ENCODE measurements at regions not wholly inside any gene's neighbourhood (a gene's known extent, or its start where the extent isn't known, plus 50 kb on each side); places are given as distances from the start of the nearest gene placed in this dataset.

DNA sequence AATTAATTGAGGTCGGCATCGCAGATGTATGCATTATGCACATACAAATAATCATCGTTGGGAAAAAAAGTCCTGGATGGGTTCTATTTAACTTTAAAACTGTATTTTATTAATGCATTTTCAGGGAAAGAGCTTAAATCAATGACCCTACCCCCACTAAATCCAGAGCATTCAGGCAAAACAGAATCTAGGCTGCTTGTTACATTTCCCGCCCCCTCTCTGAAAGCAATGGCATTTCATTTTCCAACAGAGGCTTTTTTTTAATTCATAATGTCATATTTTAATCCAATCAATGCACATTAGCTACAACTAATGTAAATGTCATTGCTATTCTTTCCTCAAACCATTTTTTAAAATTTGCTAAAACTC, 117.4 kb upstream of the GRIA1 start:
- H4K20me1 ChIP-seq (ENCODE audit: insufficient read depth, low read length) = no peaks in the 10 kb centered on the region
- no peak overlapping the region for H3K4me3 ChIP-seq (replicated peaks in 1 of 3; ENCODE audit: insufficient read depth in 1 of 3, low read depth in 2 of 3, low read length in 3 of 3)
- no peak overlapping the region for H3K4me2 ChIP-seq (ENCODE audit: low read depth, low read length)
- no peaks in the 10 kb centered on the region for H3K27me3 ChIP-seq (ENCODE audit: control insufficient read depth in 1 of 2, insufficient read depth in 2 of 2, low read length in 2 of 2)
- no peaks in the 10 kb centered on the region for H3K36me3 ChIP-seq (replicated peaks in 1 of 2; ENCODE audit: control insufficient read depth in 1 of 2, insufficient read depth in 2 of 2, low read length in 2 of 2)
- no peaks in the 10 kb centered on the region for H3K4me1 ChIP-seq (ENCODE audit: insufficient read depth, low read length)
- POLR2A ChIA-PET = no interaction called here
- 2% methylated on average over 4 of the region's 4 CpGs for WGBS (ENCODE audit: low lambda C conversion rate)
- no peak overlapping the region for H3K9ac ChIP-seq (ENCODE audit: insufficient read depth, low read depth, low read length)
- CTCF ChIA-PET (ENCODE audit: low intra/inter-chr PET ratio, low total read pairs) = no interaction called here
- ATAC-seq (no peak), DNase-seq (ENCODE audit: low spot score) (no peak), FAIRE-seq (no peak)
- H3K9me3 ChIP-seq (ENCODE audit: low read length) = no peaks in the 10 kb centered on the region; the same call in 1 of the 2 replicates
- no peak overlapping the region for H2AFZ ChIP-seq (ENCODE audit: low read length)
- BruUV-seq (replicated peaks) = no TSS peak
- H3K79me2 ChIP-seq (ENCODE audit: insufficient read depth, low read length) = no peaks in the 10 kb centered on the region
- no peak overlapping the region for H3K27ac ChIP-seq (ENCODE audit: extremely low read length, insufficient read depth, low read length)
- in situ Hi-C loops (cut with HindIII; ENCODE audit: extremely low pct_ligation_motif_present, low pct_unique_long_range_greater_than_20kb) (no loop called here), intact Hi-C loops (cut with micrococcal nuclease; ENCODE audit: unreplicated experiment) (no loop called here)
- TF ChIP-seq JARID2 (CRISPR knock-in tag; IDR thresholded peaks at IDR 0.05; ENCODE audit: insufficient replicate concordance) = no peak
- no peak for TF ChIP-seq DNMT3B (CRISPR knock-in tag; conservative IDR thresholded peaks at IDR 0.05)
- no peak for TF ChIP-seq SCMH1 (CRISPR knock-in tag; IDR thresholded peaks at IDR 0.05; ENCODE audit: borderline replicate concordance)
- TF ChIP-seq, protein P1, sequence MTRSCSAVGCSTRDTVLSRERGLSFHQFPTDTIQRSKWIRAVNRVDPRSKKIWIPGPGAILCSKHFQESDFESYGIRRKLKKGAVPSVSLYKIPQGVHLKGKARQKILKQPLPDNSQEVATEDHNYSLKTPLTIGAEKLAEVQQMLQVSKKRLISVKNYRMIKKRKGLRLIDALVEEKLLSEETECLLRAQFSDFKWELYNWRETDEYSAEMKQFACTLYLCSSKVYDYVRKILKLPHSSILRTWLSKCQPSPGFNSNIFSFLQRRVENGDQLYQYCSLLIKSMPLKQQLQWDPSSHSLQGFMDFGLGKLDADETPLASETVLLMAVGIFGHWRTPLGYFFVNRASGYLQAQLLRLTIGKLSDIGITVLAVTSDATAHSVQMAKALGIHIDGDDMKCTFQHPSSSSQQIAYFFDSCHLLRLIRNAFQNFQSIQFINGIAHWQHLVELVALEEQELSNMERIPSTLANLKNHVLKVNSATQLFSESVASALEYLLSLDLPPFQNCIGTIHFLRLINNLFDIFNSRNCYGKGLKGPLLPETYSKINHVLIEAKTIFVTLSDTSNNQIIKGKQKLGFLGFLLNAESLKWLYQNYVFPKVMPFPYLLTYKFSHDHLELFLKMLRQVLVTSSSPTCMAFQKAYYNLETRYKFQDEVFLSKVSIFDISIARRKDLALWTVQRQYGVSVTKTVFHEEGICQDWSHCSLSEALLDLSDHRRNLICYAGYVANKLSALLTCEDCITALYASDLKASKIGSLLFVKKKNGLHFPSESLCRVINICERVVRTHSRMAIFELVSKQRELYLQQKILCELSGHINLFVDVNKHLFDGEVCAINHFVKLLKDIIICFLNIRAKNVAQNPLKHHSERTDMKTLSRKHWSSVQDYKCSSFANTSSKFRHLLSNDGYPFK (CRISPR knock-in tag; IDR thresholded peaks at IDR 0.05; ENCODE audit: borderline replicate concordance) = no peak
- TF ChIP-seq ISX (CRISPR knock-in tag; conservative IDR thresholded peaks at IDR 0.05) = no peak
- no peak for TF ChIP-seq ZFY (CRISPR knock-in tag; IDR thresholded peaks at IDR 0.05)
- TF ChIP-seq, protein P2, sequence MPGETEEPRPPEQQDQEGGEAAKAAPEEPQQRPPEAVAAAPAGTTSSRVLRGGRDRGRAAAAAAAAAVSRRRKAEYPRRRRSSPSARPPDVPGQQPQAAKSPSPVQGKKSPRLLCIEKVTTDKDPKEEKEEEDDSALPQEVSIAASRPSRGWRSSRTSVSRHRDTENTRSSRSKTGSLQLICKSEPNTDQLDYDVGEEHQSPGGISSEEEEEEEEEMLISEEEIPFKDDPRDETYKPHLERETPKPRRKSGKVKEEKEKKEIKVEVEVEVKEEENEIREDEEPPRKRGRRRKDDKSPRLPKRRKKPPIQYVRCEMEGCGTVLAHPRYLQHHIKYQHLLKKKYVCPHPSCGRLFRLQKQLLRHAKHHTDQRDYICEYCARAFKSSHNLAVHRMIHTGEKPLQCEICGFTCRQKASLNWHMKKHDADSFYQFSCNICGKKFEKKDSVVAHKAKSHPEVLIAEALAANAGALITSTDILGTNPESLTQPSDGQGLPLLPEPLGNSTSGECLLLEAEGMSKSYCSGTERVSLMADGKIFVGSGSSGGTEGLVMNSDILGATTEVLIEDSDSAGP (CRISPR knock-in tag; IDR thresholded peaks at IDR 0.05; ENCODE audit: borderline replicate concordance) = no peak
- TF ChIP-seq SMAD9 (CRISPR knock-in tag; IDR thresholded peaks at IDR 0.05) = no peak
- no peak for TF ChIP-seq RARA (CRISPR knock-in tag; IDR thresholded peaks at IDR 0.05)
- TF ChIP-seq, protein P3, sequence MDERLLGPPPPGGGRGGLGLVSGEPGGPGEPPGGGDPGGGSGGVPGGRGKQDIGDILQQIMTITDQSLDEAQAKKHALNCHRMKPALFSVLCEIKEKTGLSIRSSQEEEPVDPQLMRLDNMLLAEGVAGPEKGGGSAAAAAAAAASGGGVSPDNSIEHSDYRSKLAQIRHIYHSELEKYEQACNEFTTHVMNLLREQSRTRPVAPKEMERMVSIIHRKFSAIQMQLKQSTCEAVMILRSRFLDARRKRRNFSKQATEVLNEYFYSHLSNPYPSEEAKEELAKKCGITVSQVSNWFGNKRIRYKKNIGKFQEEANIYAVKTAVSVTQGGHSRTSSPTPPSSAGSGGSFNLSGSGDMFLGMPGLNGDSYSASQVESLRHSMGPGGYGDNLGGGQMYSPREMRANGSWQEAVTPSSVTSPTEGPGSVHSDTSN (CRISPR knock-in tag; IDR thresholded peaks at IDR 0.05) = no peak
- TF ChIP-seq GTF2F1 (IDR thresholded peaks at IDR 0.05; ENCODE audit: low read length) = no peak
- no peak for TF ChIP-seq NCOA5 (CRISPR knock-in tag; IDR thresholded peaks at IDR 0.05)
- TF ChIP-seq RAD21 (CRISPR knock-in tag; IDR thresholded peaks at IDR 0.05) = no peak
- no peak for TF ChIP-seq ZNF232 (CRISPR knock-in tag; IDR thresholded peaks at IDR 0.05; ENCODE audit: borderline replicate concordance)
- TF ChIP-seq, protein P4, sequence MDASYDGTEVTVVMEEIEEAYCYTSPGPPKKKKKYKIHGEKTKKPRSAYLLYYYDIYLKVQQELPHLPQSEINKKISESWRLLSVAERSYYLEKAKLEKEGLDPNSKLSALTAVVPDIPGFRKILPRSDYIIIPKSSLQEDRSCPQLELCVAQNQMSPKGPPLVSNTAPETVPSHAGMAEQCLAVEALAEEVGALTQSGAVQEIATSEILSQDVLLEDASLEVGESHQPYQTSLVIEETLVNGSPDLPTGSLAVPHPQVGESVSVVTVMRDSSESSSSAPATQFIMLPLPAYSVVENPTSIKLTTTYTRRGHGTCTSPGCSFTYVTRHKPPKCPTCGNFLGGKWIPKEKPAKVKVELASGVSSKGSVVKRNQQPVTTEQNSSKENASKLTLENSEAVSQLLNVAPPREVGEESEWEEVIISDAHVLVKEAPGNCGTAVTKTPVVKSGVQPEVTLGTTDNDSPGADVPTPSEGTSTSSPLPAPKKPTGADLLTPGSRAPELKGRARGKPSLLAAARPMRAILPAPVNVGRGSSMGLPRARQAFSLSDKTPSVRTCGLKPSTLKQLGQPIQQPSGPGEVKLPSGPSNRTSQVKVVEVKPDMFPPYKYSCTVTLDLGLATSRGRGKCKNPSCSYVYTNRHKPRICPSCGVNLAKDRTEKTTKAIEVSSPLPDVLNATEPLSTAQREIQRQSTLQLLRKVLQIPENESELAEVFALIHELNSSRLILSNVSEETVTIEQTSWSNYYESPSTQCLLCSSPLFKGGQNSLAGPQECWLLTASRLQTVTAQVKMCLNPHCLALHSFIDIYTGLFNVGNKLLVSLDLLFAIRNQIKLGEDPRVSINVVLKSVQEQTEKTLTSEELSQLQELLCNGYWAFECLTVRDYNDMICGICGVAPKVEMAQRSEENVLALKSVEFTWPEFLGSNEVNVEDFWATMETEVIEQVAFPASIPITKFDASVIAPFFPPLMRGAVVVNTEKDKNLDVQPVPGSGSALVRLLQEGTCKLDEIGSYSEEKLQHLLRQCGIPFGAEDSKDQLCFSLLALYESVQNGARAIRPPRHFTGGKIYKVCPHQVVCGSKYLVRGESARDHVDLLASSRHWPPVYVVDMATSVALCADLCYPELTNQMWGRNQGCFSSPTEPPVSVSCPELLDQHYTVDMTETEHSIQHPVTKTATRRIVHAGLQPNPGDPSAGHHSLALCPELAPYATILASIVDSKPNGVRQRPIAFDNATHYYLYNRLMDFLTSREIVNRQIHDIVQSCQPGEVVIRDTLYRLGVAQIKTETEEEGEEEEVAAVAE (CRISPR knock-in tag; IDR thresholded peaks at IDR 0.05; ENCODE audit: borderline replicate concordance) = no peak
- no peak for TF ChIP-seq RFX1 (IDR thresholded peaks at IDR 0.05)
- TF ChIP-seq ZSCAN31 (CRISPR knock-in tag; IDR thresholded peaks at IDR 0.05; ENCODE audit: low read depth) = no peak
